ENCODE measurements at regions not wholly inside any gene's neighbourhood (a gene's known extent, or its start where the extent isn't known, plus 50 kb on each side); places are given as distances from the start of the nearest gene placed in this dataset.
"Not testable (repeated sequence)": the region's sequence is repeated elsewhere in the genome, so short reads cannot be mapped to it uniquely, and the experiment has no call there.

DNA sequence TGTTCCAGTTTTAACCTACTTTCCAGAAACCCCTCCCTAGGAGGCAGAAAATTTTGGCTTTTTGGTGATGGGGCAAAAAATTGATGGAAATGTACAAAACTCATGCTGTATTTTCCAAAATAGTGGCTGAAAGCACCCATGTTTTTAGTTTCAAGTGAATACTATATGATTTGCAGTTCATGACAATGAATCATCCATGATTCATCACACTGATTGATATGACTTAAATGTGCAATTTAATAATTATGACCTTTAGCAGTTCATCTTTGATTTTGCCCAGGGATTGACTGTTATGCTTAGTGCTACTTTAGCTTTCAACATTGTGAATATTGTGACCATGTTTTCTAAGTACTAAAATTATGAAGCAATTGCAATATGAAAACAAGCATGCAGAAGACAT, 478.7 kb downstream of the HTR1B start:
- no peak for DNase-seq (ENCODE audit: low spot score)

DNA sequence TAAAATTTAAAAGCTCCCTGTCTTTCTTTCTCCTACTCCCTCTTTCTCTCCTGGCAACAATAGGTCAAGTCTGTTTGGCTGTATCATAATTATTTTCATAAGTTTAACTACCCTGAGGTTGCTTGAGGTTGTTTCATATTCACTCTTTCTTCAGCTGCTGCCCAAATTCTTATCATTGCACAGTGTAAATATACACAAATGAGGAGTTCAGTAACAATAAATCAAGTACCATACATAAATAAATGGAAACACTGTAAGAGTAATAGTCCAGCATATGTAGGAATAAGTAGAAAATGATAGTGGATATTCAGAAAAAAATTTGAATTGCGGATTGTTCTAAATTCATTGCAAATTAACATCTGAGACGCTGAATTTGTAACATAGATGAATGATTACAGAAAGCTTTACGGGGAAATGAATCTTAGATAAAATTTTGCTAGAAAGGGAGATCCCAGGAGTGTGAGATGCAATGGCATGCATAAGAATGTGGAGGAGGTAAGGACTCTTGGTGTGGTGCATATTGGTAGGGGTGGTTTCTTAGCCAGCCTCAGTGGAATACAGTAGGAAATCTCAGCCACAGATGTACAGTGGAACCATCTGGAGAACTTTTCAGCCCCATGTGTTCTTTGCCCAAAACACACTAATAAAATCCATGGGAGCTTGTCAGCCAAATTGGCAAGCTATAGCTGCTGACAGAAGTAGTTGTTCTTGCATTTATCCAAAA, 480.7 kb downstream of the HTR1B start:
- DNase-seq (ENCODE audit: low spot score) = no peak

DNA sequence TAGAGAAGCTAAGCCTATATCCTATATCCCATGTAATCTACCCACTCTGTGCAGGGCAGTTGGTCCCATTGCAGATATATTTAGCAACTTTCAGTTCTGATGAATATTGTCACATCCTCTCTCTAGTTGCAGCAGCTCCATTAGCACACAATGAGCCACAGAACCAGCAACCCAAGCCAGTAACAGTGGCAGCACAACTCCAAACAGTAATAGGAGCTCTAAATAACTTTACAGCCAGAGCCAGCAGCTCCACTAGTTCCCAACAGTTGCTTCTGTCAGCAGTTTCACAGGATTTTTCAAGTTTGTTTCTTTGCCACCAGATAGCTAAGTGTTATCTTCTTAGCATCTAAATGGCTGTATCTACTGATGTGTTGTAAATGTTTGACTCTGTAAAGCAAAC, 490.8 kb downstream of the HTR1B start:
- DNase-seq (ENCODE audit: low spot score) = no peak

DNA sequence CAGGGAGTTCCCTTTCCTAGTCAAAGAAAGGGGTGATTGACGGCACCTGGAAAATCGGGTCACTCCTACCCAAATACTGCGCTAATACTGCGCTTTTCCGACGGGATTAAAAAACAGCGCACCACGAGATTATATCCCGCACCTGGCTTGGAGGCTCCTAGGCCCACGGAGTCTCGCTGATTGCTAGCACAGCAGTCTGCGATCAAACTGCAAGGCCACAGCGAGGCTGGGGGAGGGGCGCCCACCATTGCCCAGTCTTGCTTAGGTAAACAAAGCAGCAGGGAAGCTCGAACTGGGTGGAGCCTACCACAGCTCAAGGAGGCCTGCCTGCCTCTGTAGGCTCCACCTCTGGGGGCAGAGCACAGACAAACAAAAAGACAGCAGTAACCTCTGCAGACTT, 504.1 kb downstream of the HTR1B start:
- not testable (repeated sequence) for DNase-seq (ENCODE audit: low spot score)

DNA sequence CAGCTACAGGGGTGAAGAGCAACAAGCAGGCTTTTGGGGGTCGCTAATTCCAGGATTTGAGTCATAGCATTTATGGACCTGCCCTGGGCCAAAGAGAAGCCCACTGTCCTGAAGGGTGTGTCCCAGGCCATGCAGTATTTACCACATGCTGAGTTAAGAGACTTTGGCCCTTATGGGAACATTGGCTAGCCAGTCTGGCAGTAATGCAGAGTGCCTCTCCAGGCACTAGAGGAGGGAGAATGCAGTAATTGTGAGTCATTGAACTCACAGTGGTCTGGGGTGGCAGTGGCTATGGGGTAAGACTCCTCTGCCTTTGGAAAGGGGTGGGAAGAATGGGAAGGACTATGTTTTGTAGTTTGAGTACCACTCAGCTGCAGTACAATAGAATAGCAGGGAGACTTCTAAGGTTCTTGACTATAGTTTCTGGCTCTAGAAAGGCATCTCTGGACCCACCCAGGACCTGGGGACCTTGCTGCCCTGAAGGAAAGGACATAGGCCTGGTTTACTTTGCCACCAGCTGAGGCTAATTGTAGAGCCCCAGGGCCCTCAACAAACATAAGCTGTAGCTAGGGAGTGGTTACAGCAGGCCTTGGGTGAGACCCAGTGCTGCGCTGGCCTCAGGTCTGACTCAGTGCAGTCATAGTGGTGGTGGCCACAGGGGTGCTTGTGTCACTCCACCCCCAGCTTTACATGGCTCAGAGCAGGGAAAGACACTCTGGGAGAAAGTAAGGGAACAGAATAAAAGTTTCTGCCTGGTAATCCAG, 520.9 kb downstream of the HTR1B start:
- no peak for DNase-seq (ENCODE audit: low spot score)

DNA sequence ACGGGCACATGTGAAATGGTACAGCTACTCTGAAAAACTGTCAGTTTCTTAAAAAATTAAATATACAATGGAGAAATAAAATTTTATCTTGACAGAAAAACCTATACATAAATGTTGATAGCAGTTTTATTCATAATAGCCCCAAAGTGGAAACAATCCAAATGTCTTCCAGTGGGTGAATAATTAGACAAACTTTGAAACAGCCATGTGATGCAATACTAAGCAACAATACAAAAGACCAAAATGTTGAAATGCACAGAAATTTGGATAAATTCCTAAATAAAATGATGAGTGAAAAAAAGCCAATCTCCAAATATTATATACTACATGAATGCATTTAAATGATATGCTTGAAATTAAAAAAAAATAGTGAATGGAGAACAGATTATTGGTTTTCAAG, 523.1 kb downstream of the HTR1B start:
- DNase-seq (ENCODE audit: low spot score) = no peak

DNA sequence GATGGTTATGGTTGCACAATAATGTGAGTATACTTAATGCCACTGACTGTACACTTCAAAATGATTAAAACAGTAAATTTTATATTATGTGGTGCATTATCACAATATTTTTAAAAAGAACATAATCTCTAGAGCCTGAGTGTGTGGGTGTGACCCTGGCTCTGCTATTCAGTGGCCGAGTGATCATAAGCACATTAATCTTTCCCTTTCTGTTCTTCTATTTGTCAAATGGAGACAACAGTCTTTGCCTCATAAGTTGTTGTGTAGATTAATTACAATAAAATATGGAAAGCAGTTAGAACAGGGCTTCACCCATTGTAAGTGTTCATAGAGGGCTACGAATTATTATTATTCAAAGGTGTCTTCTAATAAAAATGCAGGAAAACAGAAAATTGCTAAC, 548.6 kb downstream of the HTR1B start:
- no peak for DNase-seq (ENCODE audit: low spot score)

DNA sequence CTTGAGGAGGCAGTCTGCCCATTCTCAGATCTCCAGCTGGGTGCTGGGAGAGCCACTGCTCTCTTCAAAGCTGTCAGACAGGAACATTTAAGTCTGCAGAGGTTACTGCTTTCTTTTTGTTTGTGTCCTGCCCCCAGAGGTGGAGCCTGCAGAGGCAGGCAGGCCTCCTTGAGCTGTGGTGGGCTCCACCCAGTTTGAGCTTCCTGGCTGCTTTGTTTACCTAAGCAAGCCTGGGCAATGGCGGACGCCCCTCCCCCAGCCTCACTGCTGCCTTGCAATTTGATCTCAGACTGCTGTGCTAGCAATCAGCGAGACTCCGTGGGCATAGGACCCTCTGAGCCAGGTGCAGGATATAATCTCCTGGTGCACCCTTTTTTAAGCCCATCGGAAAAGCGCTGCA, 557.8 kb downstream of the HTR1B start:
- not testable (repeated sequence) for DNase-seq (ENCODE audit: low spot score)

DNA sequence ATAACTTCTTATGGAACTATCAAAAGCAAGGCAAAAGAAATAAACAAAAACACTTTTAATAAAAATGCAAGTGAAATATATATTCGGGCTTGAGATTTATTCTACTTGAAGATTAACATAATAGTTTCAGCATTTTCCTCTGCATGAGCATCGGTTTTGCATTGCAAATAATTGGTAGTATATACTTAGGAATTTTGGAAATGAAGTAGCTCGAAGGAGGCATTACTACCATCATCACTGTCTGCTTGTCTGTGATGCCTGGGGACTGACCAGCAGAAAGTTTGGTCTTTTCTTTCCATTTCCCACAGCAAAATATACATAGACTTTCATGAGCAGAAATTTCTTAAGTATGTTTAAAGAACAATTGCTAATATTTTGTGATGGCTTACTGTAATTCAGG, 570.7 kb downstream of the HTR1B start:
- DNase-seq (ENCODE audit: low spot score) = no peak

DNA sequence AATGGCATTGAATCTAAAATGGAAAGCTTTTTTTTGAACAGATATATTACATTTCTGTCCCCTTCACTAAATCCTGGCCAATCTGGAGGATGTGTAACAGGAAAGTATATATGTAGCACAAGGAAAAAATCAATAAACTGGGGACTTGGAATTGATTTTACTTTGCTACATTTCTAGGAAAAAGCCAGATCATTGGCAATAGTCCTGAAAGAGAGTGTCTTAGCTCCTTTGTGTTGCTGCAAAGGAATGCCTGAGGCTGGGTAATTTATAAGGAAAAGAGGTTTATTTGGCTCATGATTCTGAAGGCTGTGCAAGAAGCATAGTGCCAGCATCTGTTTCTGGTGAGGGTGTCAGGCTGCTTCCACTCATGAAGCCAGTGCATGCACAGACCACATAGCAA, 574.9 kb downstream of the HTR1B start:
- DNase-seq (ENCODE audit: low spot score) = no peak

DNA sequence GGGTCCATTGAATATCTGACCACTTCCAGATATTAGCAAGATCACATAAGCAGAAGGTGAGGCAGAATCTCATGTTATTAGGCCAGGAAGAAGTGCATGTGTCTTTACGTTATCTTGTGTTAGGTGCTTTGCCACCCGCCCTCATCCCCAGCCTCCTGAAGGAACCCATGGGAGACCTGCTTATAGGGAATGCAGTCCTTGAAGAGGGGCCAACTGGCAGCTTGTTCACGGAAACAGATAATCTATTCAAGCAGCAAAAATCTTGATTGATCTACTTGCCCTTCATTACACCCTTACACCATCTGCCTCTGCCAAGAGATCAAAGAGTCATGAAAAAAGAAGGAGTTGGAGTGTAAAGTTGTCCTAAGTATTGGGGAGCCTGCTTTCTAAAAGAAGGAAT, 576.4 kb downstream of the HTR1B start:
- no peak for DNase-seq (ENCODE audit: low spot score)

DNA sequence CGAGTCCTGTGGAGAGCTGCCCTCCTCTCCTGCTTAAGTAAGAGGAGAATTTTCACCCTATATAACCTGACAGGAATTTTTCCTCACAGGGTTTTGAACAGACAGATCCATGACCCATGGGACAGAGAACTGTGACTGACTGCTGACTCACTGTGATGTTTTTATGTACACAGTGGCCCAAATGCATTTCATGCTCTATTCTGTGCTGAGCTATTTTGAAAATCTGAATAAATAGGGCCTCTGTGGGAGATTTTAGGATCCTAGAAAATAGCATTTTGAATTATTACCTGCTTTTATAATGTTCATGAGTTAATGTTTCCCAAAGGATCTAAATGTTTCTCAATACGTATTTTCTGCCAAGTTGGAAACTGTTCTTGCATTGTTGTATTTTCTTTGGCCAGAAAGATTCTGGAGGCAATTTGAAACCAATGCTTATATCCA, 577.4 kb downstream of the HTR1B start:
- no peak for DNase-seq (ENCODE audit: low spot score)

DNA sequence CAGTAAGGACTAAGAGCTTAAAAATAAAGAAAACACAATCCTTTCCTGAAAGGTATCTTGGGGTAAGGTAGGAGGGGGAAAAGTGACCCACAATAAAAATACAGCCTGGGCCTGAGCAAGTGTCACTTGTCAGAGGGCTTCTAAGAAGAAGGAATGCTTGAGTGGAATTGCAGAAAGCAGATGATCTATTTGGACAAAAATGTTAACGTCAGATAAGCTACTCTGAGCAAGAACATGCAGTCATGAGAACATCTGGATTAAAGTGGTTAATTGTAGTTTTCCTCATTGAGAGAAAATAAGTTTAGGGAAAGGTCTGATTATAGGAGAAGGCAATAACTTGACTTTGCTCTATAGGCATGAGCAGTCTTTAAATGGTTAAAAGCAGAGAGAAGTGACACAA, 581.9 kb downstream of the HTR1B start:
- no peak for DNase-seq (ENCODE audit: low spot score)

DNA sequence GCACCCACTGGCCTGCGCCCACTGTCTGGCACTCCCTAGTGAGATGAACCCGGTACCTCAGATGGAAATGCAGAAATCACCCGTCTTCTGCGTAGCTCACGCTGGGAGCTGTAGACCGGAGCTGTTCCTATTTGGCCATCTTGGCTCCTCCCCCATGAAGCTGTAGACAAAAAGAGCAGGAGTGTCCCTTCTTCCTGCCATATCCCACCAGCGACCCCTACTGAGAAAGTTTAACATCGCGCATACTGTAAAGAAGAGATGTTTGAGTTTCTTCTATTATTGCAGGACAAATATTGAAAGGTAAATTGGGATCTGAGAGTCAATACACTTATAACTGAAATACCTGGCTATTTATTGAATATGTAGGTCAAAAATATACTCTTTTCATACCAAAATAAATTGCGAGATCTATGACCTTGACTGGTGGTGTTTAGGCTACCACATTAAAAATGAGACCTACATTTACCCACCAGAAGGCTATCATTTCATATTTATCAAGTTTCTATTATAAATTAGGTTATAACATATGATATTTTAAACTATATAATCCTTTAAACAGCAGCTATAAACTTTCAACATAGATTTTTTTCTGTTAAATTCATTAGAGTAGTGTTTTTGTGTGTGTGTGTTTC, 586.3 kb downstream of the HTR1B start:
- peak; percentile 83 for DNase-seq (ENCODE audit: low spot score)

DNA sequence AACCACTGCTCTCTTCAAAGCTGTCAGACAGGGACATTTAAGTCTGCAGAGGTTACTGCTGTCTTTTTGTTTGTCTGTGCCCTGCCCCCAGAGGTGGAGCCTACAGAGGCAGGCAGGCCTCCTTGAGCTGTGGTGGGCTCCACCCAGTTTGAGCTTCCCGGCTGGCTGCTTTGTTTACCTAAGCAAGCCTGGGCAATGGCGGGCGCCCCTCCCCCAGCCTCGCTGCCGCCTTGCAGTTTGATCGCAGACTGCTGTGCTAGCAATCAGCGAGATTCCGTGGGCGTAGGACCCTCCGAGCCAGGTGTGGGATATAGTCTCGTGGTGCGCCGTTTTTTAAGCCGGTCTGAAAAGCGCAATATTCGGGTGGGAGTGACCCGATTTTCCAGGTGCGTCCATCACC, 586.9 kb downstream of the HTR1B start:
- not testable (repeated sequence) for DNase-seq (ENCODE audit: low spot score)

DNA sequence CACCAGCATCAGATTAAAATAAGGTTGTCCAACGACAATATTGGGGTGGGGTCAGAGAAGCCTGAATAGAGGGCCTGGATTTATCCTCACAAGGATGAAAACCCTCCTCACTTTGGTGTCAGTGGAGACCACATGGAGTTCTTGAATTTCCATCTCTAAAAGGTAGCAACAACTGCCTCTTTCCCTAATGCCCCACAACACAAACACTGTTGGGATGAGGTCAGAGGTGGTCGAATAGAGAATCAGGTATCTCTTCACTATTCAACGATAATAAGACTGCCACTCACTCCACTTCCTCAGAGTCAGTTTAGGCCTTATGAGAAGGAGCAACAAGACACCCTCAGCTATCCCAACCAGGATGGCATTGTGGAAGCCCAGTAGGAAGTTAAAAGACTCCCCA, 596.1 kb downstream of the HTR1B start:
- no peak for DNase-seq (ENCODE audit: low spot score)

DNA sequence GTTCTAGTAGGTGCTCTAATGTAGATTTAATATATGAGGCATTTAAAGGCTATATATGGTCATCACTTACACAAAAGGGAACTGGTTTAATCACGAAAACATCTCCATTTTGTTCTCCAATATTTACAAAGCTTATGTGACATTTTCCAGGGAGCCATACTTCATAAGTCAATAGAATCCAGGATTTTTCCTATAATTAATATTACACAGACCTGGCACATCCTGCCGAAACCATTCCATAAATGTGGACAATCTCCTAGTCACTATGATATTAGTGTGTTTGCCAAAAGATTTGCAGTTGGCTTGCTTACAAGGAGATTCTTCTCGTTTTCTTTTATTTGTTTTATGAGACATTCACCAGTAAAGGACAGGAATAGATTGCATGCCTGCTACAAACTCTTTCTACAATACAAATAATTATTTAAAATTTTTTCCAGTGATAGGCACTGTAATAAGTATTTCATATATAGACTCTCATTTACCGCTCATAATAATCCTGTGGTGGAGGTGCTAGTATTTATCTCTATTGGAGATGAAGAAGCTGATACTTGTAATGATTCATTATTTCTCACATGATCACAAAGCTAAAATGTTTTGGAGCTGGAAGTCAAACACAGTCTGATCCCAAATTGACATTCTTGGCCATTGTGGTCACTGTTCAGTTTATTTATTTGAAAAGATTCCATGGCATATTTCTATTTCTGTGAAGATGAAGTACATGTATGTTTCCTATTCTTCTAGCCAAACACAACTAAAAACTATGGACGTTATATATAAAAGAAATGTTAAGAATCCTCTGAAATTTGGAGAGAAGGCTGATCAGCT, 597.0 kb downstream of the HTR1B start:
- no peak for DNase-seq (ENCODE audit: low spot score)

DNA sequence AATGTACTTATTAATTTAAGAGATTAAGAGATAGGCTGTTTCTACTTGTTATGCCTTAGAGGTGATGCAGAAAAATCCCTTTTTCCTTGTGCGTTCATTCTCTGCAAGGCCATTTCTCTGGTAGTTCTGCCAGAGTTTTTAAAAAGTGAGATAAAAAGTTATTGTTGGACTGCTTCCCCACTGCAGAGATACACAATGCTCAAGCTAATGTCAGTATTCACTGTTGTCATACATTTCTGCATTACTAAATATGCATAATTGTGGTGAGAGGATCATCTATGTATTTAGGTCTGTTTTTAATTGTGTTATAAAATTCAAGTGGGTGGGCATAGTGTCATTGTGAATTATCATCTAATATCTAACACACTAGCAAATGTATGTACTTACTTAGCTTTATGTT, 600.4 kb downstream of the HTR1B start:
- DNase-seq (ENCODE audit: low spot score) = no peak

DNA sequence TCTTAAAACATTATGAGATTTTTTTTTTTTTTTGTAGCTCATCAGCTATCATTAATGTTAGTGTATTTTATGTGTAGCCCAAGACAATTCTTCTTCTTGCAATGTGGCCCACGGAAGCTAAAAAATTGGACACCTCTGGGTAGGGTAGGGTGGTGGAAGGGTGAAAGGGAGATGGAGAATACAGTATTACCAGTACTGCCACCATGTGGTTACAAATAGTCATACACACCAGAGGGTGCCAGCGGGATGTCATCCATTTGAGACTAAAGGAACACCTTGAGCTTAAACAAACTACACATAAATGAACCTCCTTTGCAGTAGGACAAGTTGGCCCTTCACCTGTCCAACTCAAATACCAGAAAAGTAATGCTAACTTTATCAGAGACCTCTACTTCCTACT, 601.9 kb downstream of the HTR1B start:
- DNase-seq (ENCODE audit: low spot score) = peak; percentile 22

DNA sequence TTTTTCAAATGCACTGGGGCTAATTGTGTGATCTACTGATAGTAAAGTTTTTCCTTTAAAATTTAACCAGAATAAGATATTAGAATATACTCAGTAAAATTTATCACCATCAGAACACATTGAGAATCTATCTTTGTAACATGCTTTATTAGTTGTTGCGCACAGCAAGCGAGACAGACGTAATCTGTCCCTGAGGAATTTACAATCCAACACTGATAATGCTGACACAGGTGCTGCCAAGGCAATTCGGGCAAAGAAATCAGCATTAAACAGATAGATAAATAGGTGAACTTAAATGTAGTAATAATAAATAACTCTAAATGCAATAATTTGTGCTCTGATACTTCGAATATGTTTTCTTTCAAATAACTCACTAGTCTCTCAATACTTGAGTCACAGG, 607.2 kb downstream of the HTR1B start:
- no peak for DNase-seq (ENCODE audit: low spot score)

DNA sequence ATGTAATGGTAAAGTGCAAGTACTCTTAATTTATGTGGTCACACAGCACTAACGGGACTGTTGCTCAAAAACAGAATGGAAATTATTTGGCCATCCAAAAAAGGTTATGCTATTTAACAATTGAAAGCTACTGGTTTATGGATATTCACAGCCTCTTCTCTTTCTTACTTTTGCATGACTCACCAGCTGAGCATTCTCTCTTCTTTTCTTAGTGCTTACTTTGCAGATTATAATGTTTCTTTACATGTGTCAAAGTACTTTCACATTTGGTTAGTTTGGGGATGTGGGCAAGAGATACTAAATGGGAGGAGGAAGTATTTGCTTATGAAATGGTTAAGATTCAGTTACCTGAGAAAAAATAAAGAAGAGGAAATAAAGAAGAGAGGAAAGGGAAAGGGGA, 610.5 kb downstream of the HTR1B start:
- DNase-seq (ENCODE audit: low spot score) = peak; percentile 19

All from H4 (cell line).